ENCODE measurements at regions not wholly inside any gene's neighbourhood (a gene's known extent, or its start where the extent isn't known, plus 50 kb on each side); places are given as distances from the start of the nearest gene placed in this dataset.

DNA sequence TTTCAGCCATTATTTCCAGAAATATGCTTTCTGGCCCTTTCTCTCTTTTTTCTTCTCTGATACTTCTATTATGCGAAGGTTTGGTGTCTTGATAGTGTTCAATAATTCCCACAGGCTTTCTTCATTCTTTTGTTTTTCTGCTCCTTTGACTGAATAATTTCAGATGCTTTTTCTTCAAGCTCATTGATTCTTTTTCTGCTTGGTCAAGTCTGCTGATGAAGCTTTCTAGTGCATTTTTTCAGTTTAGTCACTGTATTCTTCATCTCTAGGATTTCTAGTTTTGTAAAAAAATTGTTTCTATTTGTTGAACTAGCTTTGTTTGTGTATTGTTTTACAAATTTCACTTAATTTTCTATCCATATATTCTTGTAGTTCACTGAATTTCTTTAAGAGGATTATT is 304.0 kb upstream of the TARS1 start:
- TF ChIP-seq, protein P1, sequence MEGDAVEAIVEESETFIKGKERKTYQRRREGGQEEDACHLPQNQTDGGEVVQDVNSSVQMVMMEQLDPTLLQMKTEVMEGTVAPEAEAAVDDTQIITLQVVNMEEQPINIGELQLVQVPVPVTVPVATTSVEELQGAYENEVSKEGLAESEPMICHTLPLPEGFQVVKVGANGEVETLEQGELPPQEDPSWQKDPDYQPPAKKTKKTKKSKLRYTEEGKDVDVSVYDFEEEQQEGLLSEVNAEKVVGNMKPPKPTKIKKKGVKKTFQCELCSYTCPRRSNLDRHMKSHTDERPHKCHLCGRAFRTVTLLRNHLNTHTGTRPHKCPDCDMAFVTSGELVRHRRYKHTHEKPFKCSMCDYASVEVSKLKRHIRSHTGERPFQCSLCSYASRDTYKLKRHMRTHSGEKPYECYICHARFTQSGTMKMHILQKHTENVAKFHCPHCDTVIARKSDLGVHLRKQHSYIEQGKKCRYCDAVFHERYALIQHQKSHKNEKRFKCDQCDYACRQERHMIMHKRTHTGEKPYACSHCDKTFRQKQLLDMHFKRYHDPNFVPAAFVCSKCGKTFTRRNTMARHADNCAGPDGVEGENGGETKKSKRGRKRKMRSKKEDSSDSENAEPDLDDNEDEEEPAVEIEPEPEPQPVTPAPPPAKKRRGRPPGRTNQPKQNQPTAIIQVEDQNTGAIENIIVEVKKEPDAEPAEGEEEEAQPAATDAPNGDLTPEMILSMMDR (IDR thresholded peaks at IDR 0.05; ENCODE audit: insufficient read depth, low read depth, low read length): no peak
- no peak for TF ChIP-seq EZH2 (IDR thresholded peaks at IDR 0.05; ENCODE audit: insufficient read depth, low read length)
